GM21786 (cell line): ENCODE measurements at regions not wholly inside any gene's neighbourhood (a gene's known extent, or its start where the extent isn't known, plus 50 kb on each side); places are given as distances from the start of the nearest gene placed in this dataset.
"Not testable (repeated sequence)": the region's sequence is repeated elsewhere in the genome, so short reads cannot be mapped to it uniquely, and the experiment has no call there.

Experiments
- ATAC-seq: cut with Tn5 transposase; IDR thresholded peaks from one replicate; pipeline ENCODE4 v1.9.1; 2021; ENCODE audit not compliant: unreplicated experiment

DNA sequence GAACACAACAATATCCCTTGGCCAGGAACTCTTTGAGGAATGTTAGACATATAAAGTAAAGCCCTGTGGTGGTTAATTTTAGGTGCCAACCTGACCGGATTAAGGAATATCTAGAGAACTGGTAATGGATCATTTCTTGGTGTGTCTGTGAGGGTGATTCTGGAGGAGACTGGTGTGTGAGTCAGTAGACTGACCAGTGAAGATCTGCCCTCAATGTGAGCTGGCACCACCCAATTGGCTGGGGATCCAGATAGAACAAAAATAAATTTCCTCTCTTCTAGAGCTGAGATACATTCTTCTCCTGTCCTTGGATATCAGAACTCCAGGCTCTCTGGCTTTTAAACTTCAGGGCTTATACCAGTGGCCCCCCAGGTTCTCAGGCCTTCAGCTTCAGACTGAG, 56.2 kb upstream of the TNPO1 start:
- ATAC-seq, result no peak

DNA sequence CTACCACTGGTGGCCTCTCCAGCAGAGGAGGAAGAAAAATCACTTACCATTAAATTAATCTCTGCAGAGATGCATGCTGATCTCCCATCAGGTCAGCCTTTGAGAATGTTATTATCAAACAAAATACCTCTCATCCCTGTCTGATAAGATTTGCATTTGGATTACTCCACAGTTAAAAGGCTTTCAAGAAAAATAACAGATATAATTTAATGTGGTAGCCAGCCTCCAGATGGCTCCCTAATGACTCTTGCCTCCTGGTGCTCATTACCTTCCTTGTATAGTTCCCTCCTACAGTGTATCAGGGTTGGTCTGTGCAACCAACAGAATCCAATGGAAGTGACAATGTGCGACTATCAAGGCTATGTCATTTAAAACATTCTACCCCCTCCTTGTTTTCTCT, 63.6 kb upstream of the TNPO1 start:
- ATAC-seq, result no peak

DNA sequence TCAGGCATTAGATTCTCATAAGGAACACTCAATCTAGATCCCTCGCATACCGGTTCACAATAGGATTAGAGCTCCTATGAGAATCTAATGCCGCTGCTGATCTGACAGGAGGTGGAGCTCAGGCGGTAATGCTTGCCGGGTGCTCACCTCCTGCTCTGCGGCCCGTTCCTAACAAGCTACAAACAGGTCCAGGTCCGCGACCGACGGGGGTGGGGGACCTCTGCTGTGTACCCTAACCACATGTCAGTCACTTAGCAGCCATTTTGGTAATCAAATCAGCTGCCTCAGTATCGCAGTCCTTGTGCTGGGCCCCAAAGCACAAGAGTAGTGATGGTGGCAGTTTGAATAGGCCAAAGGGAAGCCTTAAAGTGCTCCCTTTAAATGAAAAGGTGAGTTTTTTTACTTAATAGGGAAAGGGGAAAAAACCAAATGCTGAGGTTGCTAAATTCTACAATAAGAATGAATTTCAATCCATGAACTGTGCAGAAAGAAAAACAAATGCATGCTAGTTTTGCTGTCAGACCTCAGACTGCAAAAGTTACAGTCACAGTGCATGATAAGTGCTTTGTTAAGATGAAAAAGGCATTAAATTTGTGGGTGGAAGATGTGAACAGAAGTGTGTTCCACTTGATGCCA, 67.0 kb upstream of the TNPO1 start:
- ATAC-seq, result no peak

DNA sequence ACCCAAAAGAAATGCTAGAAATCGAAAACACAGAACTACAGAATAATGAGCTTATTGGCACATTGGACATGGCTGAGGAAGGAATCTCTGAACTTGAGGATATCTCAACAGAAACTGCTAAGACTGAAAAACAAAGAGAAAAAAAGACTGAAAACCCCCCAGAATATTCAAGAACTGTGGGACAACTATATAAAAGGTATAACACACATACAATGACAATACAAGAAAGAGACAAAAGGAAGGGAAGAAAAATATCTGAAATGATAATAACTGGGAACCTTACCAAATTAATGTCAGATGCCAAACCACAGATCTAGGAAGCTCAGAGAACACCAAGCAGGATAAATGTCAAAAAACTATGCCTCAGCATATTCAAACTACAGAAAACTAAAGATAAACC, 68.6 kb upstream of the TNPO1 start:
- ATAC-seq, result no peak

DNA sequence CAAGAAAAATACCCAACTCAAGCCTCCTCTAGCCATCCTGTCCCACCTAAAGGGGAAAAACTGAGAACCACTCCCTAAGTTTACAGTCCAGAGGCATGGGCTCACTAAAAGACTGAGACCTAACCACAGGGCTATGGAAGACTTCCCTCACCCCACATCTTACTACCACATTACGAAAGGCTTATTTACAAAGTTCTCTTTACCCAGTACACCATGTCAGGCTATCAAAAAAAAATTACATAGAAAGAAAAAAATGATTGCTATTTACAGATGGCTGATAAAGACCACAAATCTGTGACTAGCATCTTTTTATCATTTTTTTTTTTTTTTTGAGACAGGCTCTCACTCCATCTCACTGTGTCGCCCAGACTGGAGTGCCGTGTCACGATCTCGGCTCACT, 69.7 kb upstream of the TNPO1 start:
- no peak for ATAC-seq

DNA sequence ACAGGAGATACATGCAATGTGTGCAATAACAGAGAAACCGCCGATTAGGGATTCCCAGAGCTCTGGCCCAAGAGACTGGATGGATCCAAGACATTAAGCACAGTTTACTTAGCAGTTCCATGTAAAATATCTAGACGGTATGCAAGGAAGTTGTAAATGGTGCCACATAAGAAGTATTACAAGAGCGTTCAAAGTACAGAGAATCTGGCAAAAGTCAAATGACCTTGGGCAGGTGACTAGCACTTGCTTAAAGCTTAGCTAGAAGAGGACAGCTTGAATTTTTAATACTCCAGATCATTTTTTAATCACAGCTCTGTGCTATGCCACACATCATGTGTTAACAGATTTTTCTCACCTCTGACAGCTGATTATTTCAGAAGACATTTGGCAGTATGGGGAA, 72.3 kb upstream of the TNPO1 start:
- no peak for ATAC-seq

DNA sequence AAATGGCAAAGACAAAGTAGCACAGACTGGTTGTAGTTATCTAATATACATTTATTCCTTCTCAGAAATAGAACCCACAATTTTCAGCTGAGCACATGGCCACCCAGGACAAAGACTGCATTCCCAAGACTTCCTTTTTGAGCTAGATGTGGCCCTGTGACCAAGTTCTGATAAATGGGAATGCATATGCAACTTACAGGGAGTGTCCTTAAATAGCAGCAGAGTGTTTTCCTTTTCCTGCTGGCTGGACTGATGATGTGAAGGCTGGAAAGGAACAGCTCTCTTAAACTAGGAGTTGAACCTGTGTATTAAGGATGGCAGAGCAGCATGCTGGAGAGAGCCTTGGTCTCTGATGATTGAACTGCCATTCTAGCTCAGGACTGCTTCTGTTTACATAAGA, 74.7 kb upstream of the TNPO1 start:
- ATAC-seq, result no peak

DNA sequence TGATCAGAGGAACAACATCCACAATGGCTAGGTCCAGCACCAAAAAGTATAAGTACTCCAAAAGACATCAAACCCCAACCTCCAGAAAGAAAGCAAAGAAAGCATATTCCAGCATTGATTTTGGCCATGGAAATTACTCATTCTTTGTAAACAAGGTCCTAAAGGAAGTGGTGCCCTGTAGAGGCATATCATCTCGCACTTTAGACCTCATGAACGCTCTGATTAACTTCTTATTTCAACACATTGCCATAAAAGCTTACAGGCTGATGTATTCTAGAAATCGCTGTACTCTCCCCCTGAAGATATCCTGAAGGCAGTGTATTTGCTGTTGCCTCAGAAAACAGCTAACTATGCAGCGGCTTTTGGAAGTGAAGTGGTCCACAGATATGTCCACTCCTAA, 82.7 kb upstream of the TNPO1 start:
- no peak for ATAC-seq

DNA sequence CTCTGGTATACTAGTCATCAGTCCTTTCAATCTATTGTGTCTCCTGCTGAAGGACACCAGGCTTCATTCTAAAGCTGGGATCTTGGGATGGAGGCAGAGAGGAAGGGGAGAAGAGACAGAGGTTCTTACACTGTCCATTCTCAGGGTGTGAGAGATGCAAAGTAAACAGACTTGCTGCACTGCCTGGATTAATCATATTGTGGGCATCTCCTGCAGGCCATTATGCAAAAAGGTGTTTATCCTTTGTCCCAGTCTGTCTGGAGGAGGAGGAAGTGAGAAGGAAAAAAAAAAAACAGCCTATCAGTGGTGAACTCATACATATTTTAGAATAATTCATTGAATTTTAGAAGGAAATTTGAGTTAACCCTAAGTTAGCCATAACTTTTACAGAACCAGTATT, 92.9 kb upstream of the TNPO1 start:
- ATAC-seq, result no peak

DNA sequence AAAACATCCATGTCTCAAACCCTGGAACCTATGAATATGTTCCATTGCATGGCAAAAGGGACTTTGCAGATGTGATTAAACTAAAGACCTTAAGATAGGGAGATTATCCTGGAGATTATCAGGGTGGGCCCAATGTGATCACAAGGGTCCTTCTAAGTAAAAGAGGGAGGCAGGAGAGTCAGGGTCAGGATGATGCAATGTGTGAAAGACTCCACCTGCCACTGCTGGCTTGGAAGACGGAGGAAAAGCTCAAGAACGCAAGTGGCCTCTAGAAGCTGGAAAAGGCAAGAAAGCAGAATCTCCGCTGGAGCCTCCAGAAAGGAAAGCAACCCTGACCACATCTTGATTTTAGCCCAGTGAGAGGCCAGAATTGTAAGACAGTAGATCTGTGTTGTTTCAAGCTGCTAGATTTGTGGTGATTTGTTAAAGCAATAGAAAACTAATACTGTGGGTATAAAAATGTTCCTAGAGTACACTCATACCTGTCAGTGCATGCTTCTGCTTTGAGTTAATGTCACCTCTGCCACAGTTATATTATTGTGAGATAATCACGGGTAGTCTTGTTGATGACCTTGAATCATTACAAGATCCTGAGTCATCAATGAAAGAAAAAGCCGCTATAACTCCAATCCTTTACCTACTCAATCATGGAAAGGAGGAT, 93.5 kb upstream of the TNPO1 start:
- no peak for ATAC-seq

DNA sequence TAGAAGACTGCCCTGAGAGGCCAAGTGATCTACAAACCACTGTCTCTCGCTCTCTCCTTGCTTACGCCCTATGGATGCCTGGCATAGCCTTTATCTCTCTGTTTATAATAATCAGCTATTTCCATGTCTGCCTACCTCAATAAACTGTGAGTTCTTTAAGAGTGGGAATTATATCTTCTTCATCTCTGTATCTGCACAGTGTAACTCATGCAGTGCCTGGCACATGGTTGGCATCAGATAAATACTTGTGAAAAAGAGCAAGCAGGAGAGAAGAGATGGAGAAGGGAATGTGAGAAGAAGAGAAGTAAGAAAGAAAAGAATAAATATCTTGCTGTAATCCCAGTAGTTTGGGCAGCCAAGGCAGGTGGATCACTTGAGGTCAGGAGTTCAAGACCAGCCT, 94.6 kb upstream of the TNPO1 start:
- no peak for ATAC-seq

DNA sequence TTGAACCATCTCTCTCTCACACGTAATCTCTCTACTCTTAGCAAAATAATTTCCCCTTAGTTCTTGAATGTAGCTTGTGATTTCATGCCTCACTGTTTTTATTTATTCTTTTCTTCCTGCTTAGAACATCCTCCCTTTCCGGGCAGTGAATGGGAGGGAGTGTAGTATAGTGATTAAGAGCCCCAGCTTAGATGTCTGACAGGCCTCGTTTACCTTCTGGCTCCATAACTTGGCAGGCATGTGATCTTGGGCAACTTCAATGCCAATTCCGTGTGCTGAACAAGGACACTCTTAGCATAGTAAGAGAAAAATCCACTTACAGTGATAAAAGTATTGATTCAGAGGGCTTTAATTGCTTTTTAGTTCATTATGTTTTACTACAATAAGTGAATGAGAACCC, 96.3 kb upstream of the TNPO1 start:
- ATAC-seq, result no peak

DNA sequence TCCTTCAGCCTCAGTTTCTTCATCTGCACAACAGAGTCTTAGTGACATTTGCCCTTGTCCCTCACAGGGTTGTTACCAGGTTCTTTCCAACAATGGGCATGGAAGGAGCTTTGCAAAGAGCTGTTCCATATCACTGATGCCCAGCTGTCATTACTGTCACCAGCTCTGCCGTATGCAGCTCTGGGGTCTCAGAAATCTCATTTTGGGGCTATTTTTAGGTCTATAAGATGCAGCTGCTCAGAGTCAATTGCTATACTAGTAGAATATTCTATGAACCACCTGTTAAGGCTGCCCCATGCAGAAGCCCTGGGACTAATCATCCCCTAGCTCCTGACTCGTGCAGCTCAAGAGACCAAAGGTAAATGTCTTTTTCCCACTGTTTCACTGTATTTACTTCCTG, 105.1 kb upstream of the TNPO1 start:
- ATAC-seq, result no peak

DNA sequence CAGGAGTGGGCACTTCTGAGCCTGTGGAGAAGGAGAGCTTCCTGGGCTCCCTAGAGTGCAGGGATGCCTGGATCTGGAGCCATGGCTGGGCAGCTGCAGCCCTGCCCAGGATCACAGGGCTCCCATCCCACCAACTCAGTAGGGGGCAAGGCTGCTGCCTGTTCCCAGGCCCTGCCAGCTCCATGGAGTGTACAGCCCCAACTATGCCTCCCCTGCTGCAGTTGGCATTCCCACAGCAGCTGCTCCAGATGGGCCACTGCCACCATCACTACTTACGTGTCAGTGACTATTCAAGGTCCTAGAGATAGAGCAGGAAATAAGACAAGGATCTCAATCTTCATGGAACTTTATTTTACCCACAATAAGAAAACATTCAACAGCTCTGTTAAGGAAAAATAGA, 107.1 kb upstream of the TNPO1 start:
- no peak for ATAC-seq

DNA sequence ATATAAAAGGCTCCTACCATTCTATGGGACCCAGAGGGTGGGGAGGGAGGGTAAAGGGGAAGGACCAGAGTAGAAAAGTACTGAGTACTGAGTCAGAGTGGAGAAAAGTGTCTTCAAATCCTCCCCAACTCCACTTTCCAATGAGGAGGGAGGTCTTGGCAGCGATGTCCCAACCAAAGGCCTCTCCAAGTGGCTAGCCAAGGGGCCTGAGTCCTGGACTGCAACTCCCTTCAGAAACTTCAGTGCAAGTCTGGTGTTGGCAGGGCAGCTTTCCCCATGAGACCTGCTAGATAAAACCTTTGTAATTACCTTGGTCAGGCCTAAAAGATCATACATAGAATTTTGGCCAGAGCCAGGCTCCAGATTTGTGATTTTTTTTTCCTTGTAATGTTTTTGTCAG, 111.3 kb upstream of the TNPO1 start:
- no peak for ATAC-seq

DNA sequence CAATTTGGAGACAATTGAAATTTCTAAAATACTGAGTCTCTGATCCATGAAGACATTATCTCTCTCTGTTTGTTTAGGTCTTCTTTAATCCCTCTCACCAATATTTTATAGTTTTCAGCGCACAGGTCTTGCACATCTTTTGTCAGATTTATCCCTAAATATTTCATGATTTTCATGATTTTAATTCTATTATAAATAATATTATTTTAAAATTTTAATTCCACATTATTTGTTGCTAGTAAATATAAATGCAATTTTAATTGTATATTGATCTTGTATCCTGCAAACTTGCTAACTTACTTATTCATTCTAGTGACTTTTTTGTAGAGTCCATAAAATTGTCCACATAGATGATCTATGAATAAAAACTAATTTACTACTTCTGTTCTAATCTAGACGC, 112.6 kb upstream of the TNPO1 start:
- no peak for ATAC-seq

DNA sequence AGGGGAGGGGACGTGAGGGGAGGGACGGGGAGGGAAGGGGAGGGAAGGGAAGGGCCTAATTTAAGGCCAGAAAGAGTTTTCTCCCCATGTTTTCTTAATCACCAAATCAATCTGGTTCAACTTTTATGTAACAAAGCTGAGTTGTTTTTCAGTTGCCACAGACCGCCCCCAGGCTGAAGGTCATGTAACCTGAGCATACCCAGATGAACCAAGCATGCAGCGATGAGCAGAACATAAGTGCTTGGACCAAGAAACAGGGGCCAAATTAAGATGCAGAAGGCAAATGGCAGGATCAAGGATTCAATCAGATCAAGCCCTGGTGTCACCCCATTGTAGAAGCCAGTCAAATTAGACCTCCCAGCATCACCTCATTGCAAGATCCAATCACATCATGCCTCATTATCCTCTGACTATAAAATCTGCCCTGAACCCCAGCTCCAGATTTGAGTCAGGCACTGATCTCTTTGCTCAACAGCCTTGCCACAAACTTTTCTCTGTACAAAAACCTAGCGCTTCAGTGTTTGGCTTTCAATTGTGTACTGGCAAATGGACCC, 113.5 kb upstream of the TNPO1 start:
- ATAC-seq, result no peak

DNA sequence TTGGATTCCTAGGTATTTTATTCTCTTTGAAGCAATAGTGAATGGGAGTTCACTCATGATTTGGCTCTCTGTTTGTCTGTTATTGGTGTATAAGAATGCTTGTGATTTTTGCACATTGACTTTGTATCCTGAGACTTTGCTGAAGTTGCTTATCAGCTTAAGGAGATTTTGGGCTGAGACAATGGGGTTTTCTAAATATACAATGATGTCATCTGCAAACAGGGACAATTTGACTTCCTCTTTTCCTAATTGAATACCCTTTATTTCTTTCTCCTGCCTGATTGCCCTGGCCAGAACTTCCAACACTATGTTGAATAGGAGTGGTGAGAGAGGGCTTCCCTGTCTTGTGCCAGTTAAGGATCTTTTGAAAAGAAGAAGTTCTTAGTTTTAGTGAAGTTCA, 114.4 kb upstream of the TNPO1 start:
- ATAC-seq, result not testable (repeated sequence)

DNA sequence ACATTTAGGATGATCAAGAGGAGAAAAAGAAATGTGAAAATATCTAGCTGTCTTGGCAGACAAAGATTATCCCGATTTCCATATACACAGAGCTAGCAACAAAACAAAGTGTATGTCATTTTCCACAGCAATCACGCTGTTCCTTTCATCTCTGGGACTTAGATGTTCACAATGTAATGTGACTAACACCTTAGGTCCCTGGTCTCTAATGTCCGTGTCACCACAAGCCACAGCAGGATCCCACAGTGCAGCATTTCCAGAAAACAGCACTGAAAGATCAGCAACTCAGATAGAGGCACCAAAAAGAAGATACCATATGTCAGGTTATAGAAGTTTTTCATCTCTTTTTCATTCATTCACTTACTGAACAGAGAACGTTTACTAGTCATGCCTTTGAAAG, 118.0 kb upstream of the TNPO1 start:
- no peak for ATAC-seq

DNA sequence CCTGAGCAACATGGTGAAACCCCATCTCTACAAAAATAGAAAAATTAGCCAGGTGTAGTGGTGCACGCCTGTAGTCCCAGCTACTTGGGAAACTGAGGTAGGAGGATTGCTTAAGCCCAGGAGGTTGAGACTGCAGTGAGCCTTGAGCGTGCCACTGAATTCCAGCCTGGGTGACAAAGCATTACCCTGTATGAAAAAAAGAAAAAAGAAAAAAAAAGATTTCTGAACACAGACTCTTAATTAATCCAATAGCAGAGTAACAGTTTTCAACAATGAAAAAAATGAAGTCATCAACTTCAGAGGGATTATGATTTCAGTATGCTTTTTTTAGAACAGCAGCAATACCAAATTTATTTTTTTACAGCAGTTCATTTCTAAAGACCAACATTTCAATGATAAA, 118.8 kb upstream of the TNPO1 start:
- no peak for ATAC-seq

DNA sequence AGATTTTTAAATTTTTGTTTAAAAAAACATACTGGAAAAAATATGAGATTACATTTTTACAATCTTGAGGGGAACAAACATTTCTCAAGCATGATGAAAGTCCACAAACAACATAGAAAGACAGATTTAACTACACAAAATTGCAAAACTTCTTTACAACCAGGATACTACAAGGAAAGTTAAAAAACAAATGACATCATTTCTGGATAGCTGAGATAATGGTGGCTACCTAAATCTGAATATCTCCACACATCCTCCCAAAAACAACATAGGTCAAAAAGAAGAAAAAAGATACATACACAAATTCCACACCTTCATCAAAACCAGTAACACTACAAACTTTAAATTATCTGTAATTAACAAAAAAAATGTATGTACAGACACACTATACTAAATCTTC, 120.8 kb upstream of the TNPO1 start:
- ATAC-seq, result no peak

DNA sequence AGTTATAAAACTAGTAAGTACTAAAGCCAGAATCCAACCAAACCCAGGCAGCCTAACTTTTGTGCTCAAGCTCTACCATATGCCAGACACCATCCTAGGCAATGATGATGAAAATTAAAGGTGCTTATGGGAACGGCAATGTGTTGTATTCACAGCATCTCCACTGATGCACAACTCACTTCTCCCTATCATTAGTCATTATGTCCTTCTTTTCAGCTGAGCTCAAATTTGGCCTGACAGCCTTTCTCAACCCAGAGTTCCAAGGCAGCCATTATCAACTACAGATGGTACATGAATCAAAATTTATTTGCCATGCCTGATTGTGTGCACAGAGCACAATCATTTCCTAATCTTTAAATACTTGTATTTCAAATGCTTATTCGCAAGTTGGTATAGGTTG, 121.6 kb upstream of the TNPO1 start:
- ATAC-seq, result no peak
